NCI-H1048 (cell line): ENCODE measurements at regions not wholly inside any gene's neighbourhood (a gene's known extent, or its start where the extent isn't known, plus 50 kb on each side); places are given as distances from the start of the nearest gene placed in this dataset.

Source experiments
- DNase-seq: peaks from one replicate; lab custom pipeline; 2025; lab: John Stamatoyannopoulos, UW

DNA sequence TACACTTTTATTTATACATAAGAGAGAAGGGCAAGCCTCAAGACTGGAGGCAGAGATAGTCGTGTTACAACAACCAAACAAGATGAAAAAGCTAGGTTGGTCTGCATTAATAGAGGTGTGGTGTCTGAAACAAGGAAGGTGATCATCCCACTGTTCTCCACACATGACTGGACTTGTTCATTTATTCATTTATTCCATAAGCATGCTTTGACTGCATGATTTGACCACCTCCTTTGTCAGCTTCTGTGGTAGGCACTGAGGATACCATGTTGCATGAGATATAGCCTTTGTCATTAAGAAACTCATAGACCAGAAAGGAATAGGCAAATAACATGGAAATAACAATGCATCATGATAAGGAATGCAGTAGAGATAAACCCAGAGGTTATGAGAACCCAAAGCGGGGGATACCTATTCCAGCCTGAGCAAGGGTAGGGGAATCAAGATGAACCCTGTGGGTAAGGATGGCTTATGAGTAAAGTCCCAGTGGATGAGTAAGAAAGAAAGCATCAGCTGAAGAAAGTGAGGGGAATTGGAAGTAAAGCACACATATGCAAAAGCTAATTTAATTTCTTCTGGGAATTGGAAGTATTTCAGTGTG, 173.7 kb upstream of the FGGY start:
- no peak for DNase-seq

DNA sequence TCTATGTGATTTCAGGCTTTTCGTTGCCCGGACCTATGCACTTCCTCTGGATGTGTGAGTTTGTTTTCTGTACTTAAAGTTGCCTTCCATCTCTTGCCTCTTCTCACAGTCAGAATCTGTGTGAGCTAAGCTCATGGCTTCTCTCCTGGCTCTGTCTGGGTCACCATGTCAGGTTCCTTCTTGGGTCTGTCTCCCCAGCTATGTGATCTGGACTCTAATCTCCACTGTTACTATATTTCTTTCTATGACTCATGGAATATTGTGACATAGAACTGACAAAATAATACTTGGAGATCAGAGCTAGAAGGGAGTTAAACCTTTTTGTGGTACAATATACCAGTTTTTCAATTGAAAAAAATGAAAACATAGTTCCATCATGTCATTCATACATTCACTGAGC, 172.7 kb upstream of the FGGY start:
- DNase-seq, result no peak

DNA sequence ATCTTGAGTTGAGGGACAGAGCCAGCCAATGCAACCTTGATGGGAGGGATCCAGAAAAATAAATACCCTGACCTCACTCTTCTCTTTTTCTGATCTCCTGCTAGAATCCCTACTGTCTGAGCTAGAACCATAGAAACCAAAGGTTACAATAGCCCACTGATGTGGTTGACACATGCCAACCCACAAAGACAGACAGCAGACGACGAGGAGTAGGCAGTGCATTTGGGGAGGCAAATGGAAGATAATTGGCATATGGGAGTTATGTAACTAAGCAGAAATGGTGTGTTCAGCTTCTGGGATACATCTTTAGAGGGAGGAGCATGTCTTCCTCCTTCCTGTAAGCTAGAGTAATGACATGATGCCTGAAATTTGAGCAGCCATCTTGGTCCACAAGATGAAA, 171.7 kb upstream of the FGGY start:
- DNase-seq, result no peak

DNA sequence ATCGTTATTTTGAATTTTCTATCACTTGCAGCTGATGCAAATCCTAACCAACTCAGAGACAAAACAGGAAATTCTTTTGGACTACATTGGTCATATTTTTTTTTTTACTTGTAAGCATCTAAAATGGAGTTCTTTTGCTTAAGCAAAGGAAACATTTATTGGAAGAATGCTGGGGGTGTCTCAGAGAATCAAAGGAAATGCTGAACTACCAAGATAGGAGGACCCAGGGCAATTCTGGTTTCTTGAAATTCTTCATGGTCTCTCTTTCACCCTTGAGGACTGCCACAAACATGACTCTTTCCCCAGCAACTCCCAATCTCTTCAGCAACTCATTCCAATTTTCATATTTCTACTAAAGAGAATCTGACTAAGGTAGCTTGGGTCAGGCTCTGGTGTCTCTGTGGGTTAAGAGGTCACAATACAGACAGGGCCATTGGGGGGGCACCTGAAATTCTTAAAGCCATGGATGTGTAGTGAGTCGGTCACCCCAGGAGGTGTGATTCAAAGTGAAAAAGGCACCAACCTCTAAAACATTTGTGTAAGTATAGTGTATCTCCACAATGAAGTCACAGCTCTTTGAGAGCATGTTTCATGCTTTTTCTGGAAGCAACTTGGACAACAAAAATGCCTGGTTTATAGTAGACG, 171.1 kb upstream of the FGGY start:
- DNase-seq, result no peak

DNA sequence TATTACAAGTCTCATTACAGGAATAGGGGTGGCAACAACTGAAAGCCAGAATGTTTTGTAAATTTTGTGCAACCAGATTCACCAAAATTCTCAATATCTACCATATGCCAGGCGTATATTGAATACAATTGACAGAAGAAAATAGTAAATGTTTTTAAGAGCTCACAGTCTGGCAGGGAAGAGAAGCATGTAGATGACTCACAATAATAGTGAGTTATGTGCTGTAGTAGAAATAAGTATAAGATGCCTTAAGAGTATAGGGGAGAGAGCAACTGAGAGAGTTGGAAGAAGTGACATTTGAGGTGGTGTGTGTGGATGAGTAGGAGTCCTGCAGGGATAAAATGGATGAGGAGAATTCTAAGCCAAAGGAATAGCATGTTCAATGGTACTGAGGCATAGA, 170.5 kb upstream of the FGGY start:
- no peak for DNase-seq

DNA sequence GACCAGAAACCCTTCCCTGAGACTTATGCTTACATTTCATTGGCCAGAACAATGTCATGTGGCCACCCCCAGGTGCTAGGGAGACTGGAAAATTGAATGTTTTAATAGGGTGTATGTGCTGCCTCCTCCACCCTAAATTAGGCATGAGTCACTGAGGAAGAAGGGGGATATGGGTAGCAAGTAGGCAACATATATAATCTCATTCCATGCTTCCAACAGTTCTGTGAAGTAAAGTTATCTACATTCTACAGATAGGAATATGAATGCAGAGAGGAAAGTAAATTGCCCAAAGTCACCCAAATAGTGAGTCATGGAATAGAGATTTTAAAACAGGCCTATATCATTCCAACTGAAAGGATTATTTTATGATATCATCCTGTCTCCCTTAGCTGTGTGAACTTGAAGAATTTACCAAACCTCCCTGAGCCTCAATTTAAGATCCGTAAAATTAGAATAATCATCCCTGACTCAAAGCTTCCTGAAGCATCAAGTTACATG, 168.6 kb upstream of the FGGY start:
- DNase-seq, result no peak

DNA sequence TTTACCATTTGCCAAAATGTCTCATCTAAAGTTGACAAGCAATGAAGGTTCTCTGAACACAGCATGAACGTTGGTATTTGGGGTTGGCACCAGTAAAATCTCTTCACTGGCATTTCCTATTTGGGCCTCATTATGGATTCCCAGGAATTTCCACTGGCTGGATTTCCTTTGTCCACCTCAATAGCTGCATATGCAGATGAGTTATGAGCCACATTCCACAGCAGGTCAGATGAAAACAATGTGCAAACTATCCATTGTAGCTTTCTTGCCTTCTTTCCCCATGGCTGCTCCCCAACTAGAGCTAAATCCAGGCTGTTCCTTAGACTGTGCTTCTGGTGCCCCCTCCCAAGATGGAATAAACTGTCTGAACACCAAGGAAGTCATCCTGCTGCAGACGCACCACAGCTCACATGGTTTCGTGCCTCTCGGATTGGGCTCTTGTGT, 168.1 kb upstream of the FGGY start:
- no peak for DNase-seq

DNA sequence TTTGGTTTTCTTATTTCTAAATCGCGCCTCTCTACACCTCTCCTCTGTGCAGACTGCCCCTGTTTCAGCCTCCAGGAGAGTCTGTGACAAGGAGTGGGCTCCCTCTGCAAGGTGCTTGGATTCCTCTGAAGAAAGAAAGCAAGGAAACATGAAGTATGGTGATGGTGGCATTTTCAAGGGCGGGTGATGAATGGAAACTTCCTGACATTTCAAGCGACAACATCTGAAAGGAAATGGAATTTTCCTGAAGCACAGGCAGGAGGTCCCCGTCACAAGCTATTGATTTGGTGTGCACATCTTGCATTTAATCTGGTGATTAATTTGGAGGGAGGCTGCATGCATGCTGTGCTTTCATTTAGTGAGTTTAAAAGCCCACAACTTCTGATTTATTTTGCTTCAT, 164.6 kb upstream of the FGGY start:
- no peak for DNase-seq

DNA sequence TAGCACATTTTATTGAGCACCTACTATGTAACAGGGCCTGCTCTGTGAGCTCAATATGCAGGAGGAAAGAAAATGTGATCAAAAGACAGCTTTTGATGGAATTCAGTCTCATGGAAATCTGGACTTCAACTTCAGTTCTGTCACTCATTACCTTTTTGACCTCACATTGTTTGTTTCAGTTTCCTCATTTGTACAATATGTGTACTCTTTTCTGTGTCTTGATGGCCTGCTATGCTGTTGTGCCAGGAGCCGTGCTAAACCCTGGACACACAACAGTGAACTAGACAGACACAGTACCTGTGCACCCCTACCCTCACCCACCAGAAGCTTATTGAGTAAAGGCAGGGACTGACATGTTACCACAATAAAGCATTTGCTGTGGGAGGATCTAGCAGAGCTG, 162.9 kb upstream of the FGGY start:
- no peak for DNase-seq

DNA sequence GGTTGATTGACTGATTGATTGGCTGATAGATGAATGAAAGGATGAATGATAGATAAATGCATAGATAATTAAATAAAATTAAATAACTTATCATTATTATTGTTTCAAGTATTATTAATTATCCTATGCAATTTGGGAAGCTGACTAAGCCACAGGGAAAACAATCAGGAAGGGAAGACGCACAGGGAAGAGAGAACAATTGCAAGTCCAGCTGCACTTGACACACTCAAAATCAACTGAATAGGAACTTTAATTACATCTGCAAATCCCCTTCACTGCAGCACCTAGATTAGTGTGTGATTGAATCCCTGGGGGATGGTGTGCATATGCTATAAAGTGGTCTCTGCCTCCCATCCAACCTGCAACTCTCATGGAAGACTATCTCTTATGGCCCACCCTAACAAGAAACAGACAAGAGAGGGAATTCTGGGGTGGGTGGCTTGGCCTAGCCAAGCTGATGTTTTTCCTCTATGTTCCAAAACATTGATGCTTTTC, 161.1 kb upstream of the FGGY start:
- no peak for DNase-seq

DNA sequence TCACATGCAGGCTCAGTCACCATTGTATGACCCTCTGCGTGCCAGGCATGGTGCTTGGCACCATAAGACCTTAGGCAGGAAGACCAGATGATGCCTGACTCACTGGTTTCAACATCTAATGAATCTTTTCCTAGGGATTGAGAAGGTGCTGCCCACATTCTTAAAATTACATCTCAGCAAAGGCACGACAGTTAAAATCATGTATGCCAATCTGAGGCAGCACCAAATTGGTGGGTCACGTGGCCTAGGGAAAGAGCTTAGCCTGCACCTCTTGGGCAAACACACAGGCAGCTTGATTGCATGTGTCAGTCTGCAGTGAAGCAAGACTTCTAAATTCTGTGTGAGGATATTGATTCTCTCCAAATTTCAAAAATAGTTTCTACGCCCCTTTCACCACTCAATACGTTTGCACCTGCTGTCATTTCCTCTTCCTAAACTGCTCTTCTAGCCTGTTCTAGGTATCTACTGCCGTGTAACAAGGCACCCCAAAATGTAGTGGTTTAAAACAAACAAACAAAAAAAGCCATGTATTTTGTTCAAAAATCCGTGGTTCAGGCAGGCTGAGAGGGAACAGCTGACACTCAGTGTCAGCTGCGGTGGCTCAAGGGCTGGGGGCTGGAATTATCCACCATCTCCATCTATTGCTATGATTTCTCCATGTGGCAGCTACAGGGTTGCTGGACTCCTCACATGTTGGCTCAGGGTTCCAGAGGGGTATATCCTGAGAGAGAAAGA, 160.2 kb upstream of the FGGY start:
- DNase-seq, result no peak

DNA sequence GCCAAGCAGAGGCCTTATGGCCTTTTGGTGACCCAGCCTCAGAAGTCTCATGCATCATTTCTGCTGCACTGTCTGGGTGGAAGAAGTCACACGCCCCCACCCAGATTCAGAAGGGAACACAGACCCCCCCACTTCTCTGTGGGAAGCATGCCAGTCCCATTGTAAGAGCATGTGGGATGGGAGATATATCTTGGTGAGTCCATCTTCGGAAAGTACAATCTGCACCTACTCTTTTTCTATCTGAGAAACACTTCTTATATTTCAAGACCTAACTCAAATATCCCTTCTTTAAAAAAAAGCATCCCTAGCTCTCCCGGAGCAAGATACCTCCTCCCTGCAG, 159.6 kb upstream of the FGGY start:
- DNase-seq, result no peak

DNA sequence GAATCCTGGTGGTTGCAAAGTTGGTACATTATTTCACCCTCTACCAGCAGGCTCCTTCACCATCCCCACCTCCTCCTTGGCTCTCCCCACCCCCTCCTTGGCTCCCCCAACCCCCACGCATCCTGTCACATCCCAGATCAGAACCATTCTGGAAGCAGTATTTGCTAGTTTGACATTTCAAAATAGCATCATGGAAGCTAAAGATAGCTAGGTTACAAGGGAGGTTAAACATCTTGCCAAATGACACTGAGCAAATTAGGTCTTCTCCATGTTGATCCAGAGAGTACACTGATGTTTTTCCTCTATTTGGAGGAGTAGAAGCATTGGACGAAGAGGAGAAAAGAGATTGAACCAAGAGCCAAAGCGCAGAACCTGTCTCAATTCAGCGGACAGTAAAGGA, 158.9 kb upstream of the FGGY start:
- DNase-seq, result no peak

DNA sequence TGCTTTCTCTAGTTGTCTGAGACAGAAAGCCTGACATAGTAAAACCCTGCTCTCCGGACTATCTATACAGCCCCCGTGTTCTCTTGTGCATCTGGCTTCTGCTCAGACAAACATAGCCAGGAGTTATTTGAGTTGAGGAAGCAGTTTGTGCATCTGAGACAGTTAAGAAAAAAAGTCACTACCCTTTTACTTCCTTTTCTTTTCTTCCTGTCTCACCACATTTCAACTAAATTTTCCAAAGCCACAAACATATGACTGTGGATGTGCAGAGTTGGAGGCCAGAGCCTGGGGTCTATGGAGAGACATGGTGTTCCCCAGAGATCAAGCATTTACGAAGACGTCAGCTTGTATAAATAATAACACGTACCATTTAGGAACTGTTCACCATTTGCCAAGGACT, 158.5 kb upstream of the FGGY start:
- no peak for DNase-seq

DNA sequence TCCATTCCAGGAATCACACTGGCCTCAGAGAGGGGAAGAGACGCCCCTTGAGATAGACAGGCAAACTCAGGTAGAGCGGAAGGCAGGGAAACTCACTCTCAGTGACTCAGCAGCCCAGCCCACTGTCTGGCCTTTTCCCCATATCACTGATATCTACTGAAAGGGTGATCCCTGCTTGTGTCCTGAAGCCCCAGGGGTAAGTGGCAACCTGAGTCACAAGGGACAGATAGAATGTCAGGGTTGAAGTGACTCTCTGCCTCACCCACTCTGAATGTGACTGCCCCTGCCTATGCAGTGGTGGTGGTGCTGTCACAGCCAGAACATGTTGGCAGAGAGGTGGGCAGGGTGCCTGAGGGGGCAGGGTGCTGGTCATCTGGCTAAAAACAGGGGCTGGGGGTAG, 157.5 kb upstream of the FGGY start:
- DNase-seq, result no peak

DNA sequence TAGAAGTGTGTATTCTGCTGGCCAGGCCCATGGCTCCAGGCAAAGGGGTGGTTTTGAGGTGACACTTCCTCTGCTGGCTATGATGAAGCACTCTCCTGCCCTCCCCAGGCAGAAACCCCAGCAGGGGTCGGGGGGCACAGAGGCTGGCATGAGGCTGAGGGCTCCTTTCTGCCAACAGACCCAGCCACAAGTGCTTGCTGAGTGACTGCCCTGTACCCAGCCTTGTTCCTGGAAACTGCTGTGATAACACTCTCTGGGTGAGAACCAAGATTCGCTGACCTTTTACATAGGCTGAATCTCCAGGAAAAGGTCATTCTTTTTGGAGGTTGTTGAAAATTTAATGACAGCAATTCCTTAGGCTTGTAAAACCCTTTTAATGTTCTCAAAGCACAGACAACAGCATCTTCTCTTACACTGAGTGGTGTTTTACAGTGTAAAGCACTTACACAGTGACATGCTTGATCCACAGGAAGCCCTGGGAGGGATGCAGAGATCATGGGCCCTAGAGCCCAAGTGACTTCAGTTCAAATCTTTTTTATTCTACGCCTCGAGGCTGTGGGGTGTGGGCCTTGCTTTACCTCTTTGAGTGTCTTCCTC, 155.5 kb upstream of the FGGY start:
- DNase-seq, result no peak

DNA sequence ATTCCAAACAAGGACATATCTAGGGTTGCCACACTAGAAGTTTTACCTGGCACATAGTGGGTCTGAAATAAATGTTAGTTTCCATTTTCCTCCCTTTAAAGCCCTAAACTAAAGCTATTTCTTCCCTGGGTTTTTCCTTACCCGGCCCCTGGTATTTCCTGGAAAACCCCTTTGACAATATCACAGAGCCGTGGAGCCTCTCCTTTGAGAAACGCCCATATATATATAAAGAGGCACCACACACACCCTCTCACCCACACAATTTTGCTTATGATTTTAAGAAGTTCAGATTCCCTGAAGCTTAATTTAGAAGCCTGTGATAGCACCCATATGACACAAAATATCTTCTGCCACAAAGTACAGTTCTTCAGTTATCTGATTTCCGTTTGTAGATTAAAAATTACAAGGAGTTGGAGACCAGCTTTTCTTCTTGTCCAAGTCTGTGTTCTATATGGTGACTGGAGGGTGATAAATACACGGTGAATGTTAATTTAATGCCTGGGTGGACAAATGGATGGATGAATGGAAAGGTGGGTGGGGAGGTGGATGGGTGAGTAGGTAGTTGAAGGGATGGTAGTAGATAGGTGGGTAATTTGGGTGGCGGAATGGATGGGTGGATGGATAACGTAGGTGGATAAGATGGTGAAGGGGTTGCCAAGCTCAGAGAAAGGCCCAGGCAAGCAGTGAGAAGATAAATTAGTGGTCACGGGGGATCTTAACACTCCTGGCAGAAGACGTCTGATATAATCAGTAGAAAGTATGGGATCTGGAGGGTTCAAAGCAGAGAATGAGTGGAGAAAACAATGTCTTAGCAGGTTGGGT, 154.4 kb upstream of the FGGY start:
- no peak for DNase-seq

DNA sequence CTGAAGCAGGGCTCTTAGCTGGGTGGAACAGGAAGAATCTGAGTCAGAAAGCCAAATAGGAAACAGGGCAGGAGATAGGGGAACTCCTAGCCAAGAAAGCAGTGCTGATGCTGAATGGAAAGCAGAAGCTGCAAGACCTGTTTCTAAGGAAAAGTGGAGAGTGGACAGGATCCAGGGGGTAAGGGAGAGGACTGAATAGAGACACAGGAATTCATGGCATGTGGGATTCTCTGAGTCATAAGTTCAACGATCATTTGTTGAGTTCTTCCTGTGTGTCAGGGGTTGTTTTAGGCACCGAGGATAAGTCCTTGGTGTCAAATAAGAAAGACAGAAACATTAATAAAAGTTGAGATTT, 153.8 kb upstream of the FGGY start:
- DNase-seq, result no peak

DNA sequence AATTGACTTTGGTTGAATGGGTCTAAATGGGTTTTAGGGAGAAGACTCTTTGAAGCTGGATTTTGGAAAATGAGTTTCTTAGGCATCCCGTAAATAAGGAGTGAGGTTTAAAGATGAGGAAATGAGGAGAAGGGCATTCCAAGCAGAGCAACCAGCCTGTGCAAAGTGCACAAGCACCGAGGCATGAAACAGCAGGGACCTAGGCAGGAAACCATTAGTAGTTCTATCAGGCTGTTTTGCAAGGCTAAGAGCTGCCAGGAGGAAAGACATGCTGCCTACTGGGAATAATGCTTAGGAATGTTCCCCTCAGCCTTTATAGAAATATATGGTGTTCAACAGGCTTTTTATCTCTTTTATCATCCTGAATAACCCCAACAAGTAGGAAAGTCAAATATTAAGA, 153.1 kb upstream of the FGGY start:
- no peak for DNase-seq

DNA sequence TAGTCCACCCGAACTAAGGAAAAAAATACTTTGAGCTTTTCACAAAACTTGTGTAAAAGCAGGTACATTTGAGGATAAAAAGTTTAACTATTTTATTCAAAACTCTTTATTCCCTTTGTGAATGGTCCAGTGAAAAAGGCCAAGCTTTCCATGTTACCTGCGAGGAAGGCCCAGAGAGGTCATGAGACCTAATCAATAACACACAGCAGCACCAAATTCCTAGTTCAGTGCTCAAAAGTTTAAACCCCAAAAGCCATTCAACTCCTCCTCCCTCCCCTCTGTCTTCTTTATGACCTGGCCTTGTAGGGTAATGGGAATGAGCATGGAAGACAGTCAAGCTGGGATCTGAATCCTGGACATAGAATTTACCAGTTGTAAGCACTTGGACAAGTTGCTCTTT, 151.9 kb upstream of the FGGY start:
- DNase-seq, result no peak

DNA sequence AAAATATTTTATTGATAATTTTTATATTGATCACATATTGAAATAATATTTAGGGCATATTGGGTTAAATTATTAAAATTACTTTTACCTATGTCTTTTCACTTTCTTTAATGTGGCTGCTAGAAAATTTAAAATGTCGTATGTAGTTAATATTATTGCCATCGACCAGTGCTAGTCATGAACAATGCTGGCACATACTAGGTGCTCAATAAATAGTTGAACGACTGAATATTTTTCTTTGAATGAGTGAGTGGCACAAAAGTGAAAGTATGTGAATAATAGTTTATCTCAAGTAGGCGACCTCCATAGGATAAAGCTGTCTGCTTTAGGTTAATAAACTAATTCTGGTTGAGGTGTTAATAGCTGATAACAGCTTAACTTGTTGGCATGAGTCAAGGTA, 150.8 kb upstream of the FGGY start:
- DNase-seq, result no peak

DNA sequence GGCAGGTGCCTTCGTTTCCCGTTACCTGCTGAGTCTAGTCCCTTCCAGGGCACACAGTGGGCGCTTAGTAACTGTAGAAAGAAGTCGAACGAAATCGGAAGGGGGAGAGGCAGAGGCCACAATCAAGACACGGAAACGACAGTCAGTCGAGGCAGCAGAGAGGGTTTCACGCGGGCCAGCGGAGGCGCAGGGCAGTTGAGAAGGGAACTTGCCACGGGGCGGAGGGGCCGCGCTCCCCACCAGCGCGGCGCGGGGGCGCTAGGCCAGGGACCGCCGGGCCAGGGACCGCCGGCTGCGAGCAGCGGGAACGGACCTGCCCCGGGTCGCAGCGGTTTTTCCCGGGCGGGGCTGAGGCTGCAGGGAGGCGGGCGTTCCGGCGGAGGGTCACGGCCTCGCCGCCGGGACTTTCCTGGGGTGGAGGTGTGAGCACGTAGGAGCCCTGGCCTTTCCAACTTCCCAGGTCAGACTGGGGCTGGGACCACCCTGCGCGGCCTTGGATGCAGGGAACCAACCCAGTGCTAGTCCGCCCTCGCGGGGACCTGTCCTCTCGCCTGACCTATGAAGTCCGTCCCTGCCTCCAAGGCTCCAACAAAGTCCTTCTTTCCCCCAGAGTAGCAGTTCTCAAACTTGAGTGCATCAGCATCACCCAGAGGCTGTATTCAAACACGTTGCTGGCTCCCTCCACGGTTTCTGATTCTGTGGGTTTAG, 150.1 kb upstream of the FGGY start:
- no peak for DNase-seq
